Fibroblast of lung (primary cell): ENCODE measurements at regions not wholly inside any gene's neighbourhood (a gene's known extent, or its start where the extent isn't known, plus 50 kb on each side); places are given as distances from the start of the nearest gene placed in this dataset.
"Not testable (repeated sequence)": the region's sequence is repeated elsewhere in the genome, so short reads cannot be mapped to it uniquely, and the experiment has no call there.

ENCODE experiments used
- CTCF ChIP-seq, 2 donors: IDR thresholded peaks in 1 of 2; conservative IDR thresholded peaks in 1 of 2; 1 replicate in 1 of 2; 2 replicates in 1 of 2; pipeline ENCODE4 v1.5.1; 2011 to 2012; ENCODE audit warnings: low read length in 2 of 2, control low read depth in 1 of 2, inconsistent platforms in 1 of 2, low read depth in 1 of 2, mild to moderate bottlenecking in 1 of 2
- EZH2 ChIP-seq: IDR thresholded peaks from 2 replicates; pipeline ENCODE4 v1.5.1; 2012; ENCODE audit warnings: low read length, control low read depth, mild to moderate bottlenecking; ENCODE audit errors: missing control alignments

- TF ChIP-seq CTCF (conservative IDR thresholded peaks at IDR 0.05 in 1 of 2, IDR thresholded peaks at IDR 0.05 in 1 of 2; ENCODE audit: low read depth in 1 of 2, low read length in 2 of 2); EZH2: not testable (repeated sequence)
Measured at GRCh38 chr5:44117947-44118346, 271.3 kb downstream of the FGF10 start.
